Astrocyte of the hippocampus (primary cell): ENCODE measurements at regions not wholly inside any gene's neighbourhood (a gene's known extent, or its start where the extent isn't known, plus 50 kb on each side); places are given as distances from the start of the nearest gene placed in this dataset.
"Not testable (repeated sequence)": the region's sequence is repeated elsewhere in the genome, so short reads cannot be mapped to it uniquely, and the experiment has no call there.

ENCODE experiments used
- DNase-seq: peaks from one replicate; pipeline ENCODE4 v3.0.0; 2011; ENCODE audit warnings: low read depth, low spot score

DNA sequence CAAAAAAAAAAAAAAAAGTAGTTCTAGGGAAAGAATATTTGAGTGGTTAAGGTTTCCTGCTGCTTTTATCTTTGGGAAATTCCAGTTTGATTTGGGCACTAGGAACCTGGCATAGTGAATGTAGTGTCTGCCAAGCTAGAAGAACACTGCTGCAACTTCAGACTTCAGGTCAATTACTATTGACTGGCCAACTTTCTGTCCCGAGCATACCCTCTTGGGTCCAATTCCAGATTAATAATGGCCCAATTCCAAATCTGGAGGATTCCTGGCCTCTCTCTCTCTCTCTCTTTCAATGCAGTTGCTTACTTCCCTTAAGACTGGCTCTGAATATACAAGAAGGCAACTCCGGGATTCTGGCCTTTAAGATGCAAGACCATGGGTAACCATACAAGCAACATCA is 74.9 kb downstream of the ANKEF1 start:
- DNase-seq: peak; percentile 49

DNA sequence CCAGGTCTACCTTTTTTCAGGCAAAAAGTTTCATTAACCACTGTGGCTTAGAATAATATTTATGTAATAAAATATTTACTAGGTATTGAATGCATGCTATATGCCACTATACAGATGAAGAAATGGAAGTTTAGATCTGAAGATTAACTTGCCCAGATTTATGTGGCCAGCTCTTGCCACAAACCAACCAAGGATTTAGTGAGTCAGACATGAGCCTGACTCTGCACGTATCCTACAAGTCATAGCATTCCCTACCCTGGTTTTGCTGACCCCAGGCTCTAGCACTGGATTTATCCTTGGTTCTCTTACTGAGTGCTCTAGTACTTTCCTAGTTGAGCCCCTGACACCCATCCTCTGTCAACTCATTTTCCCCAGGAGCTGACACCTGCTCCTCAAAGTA is 75.4 kb downstream of the ANKEF1 start:
- peak; percentile 49 for DNase-seq

DNA sequence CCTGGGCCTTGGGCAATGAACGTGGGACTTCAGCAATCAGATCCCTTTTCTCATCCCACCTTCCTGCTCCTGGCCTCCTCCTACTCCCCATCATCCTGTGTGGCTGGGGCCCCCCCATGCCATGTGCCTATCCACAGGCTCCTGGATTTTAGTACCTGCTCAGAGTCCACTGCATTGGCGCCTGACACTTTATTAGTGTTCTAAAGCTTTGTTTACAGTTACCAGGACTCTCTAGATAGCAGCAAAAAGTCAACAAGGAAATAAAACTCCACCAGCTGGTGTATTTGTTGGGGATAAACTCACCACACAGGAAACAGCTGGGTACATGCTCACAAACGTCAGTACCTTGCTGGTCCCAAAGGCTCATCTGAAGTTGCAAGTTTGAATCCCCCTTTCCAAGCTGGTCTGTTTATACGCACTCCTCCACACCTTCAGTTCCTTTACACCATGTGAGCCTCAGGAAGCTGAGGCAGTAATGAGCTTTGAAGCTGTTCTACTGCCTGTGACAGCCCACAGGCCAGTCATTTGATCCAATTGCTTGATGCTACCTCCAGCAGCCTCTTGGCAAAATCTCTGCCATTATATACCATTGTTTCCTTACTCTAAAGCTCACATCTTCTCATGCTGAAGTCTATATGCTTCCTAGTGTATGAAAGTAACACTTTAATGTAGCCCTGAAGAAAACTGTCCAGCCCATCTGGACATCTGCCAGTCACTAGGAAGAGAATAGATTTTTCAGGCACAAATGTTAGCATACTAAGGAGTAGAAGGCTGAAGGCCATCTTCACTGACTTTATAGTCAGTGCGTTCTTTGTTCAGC is 76.6 kb downstream of the ANKEF1 start:
- peak; percentile 17 for DNase-seq

DNA sequence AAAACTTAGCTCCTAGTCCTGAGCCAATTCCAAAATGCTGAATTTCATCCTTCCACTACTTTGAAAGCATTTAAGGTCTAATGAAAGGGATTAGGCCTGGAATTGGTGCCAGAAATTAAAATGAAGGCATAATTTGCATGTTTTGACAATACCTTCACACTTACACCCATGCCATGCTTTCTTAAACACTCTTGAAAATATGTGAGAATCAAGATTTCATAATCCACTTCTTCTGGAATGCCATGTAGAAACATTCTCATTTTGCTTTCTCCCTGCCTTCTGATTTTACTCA is 77.1 kb downstream of the ANKEF1 start:
- no peak for DNase-seq

DNA sequence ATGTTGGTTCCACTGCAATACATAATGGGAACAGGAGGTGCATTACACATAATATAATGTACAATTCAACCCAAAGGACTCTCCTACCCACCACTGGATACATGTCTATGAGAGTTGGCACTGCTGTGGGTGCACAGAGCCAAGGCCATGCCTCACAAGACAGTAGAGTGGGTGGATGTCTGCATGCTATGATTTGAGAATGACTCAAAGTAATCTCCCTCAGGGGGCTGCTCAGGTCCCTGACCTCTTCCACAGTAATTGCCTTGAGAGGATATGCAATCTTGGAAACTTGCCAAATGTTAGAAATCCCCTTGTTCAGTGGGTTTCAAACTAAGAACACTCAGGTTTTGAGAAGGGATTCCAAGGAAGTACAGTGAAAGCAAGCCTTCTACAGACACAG is 79.0 kb downstream of the ANKEF1 start:
- no peak for DNase-seq

DNA sequence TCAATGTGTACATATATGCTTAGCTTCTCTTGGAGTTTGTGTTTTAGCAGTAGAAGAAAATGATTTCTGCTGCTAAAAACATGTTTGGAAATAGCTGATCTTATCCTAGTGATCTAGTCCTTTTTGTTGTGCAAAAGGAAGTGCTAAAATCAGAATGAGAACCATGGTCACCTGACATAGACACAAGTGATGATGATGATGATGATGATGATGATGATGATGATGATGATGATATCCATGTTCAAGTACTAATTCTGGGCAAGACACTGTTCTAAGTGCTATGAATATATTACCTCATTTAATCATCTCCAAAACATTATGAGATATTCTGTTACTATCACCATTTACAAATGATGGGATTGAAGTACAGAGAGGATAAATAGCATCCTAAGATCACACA is 79.8 kb downstream of the ANKEF1 start:
- DNase-seq: no peak

DNA sequence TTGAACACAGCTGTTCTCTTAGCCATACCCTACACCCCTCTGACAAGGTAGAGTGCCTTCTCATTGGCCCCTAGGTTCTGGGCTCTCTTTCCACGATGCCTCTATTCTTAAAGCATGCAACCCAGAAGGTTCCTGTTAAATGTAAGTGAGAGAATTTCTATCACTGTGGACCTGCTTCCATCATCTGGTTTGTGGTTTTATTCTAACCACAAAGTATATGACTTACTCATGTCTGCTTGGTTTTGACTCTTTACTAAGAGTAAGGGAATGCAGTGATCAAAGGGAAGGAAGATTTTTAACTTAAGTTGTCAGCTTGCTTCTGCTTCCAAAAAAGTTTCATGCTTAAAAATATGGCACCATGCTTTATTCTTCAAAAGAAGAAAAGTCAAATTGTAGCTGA is 80.2 kb downstream of the ANKEF1 start:
- peak; percentile 75 for DNase-seq

DNA sequence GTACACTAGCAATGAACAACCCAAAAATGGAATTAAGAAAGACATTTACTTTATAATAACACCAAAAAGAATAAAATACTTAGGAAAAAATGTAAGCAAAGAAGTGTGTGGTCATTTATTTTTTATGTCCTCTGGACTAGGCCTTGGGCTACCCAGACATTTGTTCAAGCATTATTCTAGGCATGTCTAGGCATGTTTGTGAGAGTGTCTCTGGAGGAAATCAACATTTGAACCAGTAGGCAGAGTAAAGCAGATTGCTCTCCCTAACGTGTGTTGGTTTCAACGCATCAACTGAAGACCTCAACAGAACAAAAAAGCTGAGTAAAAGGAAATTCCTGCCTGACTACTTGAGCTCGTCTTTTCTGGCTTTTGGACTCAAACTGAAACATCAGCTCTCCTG is 84.5 kb downstream of the ANKEF1 start:
- no peak for DNase-seq

DNA sequence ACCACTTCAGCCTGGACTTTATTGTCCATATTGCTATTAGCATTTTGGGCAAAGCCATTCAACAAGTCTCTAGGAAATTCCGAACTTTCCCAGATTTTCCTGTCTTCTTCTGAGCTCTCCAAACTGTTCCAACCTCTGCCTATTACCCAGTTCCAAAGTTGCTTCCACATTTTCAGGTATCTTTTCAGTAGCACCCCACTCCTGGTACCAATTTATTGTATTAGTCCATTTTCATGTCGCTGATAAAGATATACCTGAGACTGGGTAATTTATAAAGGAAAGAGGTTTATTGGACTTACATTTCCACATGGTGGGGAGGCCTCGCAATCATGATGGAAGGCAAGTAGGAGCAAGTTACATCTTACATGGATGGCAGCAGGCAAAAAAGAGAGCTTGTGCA is 90.1 kb downstream of the ANKEF1 start:
- DNase-seq: not testable (repeated sequence)

DNA sequence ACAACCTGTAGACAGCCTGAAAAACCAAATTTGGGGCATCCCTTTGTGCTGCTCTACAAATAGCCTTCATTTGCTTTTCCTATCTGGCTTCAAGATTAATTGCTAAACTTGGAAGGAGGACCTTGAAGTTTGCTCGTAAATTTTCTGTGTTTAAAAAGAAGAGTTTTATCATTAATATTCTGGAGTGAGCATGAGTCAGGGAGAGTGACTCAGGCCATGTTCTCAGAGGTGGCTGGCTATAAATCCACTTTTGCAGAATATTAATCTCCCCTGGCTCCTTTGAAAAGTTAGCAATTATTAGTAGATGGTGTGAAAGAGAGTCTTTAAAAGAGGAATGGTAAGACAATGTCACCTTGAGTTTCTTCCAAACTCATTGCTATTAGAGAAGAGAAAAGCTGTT is 91.0 kb downstream of the ANKEF1 start:
- DNase-seq: peak; percentile 19

DNA sequence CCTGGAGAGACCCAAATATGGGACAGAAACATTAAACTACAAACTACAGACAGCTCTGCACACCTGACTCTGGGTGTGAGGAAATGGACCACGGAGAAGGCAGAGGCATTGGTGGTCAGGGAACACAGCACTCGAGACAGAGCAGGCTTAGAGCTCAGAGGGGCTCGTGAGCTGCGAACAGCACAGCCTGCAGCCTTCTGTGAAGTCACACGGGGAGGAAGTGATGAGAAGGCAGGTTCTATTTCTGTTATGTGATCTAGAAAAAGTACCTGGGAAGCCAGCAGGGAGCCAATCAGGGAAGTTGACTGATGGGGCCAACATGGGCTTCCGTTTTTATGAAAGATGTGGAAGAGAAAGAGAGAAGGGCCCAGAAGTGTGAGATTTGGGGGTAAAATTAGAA is 88.9 kb upstream of the SNAP25 start:
- DNase-seq: no peak

DNA sequence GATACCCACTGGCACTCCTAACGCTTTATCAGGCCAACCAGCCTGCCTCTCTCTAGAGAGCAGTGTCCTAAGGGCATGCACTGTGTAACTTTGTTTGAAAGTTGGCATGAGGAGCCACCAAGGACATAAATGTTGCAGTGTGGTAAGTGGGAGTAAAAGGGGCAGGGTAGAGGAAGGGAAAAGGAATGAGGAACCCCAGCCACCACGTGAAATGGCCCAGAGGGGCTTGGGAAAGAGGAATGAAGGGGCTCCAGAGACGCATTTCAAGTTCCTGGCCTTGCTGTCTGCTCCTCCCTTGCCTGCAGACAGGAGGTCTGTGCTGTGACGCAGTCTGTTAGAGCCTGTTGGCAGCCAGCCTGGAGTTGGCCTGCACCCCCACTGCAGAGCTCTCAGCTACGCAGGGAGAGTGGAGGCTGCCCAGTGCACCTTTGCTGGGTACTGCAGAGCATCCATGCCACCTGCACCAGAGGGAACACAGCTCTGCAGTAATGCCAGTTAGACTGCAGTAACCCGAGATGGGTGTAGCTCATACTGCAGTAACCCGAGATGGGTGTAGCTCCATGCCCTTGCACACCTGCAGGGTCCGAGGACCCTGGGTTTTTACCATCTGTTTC is 86.8 kb upstream of the SNAP25 start:
- peak; percentile 89 for DNase-seq

DNA sequence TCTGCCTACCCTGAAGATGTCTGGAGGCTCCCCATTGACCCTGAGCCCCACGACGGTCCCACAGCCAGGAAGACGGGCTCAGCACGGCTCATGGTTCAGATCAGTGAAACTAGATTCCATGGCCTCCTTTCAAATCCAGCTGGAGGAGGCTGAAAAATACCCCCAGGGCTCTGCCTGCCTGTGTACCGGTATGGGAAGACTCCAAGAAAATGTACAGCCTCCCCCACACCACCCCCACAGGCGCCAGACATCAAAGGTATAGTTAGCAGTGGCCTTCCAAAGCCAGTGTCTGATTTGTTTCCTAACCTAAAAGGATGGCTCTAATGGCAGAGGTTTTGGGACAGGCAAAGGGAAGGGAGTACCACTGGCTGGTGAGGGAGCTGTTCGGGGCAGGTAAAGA is 86.2 kb upstream of the SNAP25 start:
- no peak for DNase-seq

DNA sequence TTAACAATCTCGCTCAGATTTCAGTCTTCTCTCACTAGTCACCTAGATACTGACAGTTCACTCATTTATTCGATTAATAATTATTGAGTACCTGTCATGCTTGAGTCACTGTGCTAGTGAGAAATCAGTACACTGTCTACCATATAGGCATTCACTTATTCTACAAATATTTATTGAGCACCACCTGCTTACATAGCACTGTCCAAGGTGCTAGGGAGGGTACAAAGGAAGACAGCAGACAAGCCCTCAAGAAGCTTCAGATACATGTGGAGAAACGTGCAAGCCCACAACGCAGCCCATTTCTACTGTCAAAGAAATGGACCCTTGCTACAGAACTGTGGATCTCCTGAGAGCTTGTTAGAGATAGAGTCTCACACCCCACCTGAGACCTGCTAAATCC is 85.1 kb upstream of the SNAP25 start:
- DNase-seq: no peak

DNA sequence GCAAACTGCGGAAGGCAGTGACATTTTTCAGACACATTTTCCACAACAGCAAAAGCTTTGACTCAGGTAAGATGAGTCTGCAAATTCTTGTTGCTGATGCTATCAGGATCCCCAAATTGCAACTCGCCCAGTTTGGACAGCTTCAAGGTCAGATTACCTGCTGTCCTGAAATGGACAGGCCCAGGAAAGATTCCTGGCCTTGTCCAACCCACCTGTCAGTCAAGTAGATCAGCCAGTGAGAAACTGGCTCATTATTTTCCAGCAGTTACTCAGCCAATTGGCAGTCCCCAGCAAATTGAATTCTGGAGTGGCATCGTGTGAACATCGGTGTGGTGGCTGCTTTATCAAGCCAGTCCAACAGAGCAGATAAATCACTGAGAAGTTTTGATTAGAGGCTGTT is 84.5 kb upstream of the SNAP25 start:
- DNase-seq: no peak

DNA sequence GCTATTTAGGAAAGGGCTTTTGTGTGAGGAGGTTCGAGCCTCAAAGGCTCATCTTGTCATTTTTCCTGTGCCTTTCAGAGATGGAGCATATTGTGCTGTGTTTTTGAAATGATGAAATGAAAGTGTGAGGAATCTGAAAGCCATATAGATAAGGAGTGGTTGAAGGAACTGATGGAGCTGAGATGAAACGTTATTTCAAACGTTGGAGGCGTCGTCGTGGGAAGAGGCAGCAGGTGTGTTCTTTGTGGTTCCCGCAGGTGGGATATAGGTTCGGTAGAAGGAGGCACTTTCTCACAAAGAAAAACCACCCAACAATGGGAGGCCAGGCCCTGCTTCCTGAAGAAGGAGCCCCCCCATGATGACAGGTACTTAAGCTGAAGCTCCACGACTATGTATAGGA is 83.2 kb upstream of the SNAP25 start:
- no peak for DNase-seq

DNA sequence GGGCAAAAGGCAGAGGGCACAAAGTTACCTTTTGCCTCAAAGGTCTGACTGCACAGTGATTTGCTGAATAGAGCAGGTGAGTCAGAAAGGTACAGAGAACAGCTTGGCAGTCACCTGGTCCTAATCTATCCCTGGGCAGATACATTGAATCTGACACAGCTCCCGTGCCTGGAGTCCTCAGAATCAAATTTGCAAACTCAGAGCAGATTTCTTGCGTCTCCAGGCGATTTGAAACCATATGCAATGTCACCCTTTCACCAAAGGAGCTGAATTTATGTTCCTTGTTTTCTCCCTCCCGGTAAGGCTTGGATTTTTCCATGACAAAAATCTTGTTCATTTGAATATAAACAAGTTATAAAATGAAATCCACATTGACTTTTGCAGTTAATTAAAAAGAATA is 81.6 kb upstream of the SNAP25 start:
- no peak for DNase-seq

DNA sequence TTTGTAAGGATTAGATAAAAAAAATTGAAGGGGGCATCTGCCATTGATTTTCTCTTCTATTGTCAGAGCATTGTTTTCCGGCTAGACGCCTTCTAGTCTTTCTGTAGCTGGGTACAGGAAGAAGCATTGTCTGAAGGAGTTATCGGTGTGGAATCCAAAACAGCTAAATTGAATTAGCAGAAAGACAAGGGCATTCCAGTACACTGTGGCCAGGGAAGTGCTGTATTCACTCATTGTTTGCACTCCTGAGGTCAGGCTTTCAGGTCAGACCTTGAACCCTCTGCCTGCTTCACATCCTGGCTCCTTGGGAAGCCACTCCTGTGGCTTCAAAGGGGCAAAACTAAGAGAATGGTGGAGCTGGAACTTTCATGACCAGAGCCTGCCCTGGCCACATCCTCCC is 81.1 kb upstream of the SNAP25 start:
- no peak for DNase-seq

DNA sequence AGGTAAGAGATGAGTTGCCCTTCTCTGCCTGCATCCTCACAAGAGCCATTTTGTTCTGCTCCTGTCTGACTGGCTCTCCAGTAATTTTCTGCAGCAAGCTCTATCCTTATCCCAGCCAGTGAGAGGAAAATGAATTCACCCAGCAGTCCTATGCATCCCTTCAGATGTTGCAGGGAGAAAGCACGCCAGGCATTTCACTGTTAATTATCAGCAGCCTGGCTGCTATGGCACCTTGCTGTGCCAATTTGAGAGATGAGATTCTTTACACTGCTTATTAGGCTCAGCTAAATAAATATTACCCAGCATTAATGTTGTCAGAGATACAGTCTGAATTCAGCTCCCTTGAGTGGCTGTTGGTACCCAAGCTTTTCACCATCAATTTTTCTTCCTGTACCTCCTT is 61.1 kb upstream of the SNAP25 start:
- DNase-seq: no peak

DNA sequence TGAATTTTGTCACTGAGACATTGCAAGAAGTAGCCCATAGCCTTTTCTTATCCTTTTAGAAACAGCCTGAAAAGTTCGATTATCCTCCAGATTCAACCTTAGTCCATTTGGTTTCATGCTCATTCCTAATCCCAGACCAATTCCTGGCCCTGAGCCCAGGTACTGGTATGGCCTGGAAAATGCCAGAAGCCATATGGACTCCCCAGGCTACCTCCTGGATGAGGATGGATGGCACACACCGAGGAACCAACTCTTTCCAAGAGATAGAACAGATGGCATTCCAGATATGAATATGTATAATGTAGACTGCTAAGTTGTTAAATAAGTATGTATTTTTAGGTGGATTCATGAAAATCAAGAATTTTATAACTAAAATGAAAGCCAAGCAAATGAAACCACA is 51.6 kb upstream of the SNAP25 start:
- DNase-seq: no peak

DNA sequence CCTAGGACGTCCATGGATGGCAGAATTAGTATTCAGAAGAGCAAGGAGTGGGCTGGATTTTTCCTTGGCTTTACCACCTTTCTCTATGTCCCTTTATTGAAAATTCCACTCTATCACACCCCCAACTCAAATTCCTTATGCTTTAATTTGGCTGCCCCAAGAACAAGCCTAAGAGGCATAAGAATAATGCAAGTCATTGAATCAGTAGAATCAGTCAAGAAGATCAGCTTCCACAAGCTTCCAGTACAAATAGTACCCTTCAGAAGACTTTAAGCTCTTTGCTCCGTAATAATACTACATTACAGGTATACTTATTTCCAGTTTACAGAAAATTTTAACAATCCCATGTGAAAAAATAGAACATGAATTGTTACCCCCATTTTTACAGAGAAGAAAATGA is 51.0 kb upstream of the SNAP25 start:
- DNase-seq: no peak
